PC-3 (cell line): ENCODE measurements at regions not wholly inside any gene's neighbourhood (a gene's known extent, or its start where the extent isn't known, plus 50 kb on each side); places are given as distances from the start of the nearest gene placed in this dataset.

Experiments used
- EZH2 ChIP-seq: fragments of 300-600 bp; sonication (generic); IDR thresholded peaks from one replicate; pipeline ENCODE4 v1.6.1; 2017; ENCODE audit warnings: antibody characterized with exemption, mild to moderate bottlenecking, low read length; ENCODE audit not compliant: unreplicated experiment
- TF ChIP-seq, protein P1 (sequence below): fragments of 300-600 bp; sonication (generic); conservative IDR thresholded peaks from 2 replicates; pipeline ENCODE4 v1.5.1; 2017; ENCODE audit warnings: antibody characterized with exemption, low read depth, mild to moderate bottlenecking, low read length

DNA sequence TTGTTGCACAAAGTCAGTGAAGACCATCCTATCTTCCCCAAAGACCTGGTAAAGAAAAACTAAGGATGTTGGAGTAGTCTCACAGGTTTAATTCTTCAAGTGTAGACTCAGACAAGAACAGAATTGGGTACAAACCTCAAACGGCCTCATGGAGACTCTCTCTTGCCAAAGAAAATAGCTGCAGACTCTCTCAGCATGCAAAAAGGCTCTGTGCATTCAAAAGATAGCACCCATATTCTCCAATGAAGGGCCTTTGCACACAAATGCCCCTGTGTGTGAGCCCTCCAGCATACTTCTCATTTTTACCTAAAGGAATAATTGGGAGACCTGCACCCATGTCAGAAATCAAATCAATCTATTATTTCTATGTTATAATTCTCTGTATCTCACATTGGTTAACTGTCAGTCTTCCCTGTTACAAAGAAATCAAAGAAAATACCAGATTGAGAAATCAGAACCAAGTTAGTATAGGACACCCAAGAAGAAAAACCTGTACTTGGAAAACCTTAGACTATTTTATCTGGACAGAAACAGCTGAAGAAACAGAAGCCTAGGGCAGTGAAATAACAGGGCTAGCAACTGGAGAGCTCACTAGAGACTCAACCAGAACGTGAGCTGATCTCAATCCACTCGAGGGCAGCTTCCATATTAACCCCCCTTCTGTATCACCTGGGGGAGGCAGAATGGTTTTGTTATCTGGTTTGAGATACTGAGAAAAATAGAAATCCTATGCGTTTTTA lies 134.7 kb upstream of the DNAJC10 start:
- TF ChIP-seq, protein P1, sequence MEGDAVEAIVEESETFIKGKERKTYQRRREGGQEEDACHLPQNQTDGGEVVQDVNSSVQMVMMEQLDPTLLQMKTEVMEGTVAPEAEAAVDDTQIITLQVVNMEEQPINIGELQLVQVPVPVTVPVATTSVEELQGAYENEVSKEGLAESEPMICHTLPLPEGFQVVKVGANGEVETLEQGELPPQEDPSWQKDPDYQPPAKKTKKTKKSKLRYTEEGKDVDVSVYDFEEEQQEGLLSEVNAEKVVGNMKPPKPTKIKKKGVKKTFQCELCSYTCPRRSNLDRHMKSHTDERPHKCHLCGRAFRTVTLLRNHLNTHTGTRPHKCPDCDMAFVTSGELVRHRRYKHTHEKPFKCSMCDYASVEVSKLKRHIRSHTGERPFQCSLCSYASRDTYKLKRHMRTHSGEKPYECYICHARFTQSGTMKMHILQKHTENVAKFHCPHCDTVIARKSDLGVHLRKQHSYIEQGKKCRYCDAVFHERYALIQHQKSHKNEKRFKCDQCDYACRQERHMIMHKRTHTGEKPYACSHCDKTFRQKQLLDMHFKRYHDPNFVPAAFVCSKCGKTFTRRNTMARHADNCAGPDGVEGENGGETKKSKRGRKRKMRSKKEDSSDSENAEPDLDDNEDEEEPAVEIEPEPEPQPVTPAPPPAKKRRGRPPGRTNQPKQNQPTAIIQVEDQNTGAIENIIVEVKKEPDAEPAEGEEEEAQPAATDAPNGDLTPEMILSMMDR, result no peak
- no peak for TF ChIP-seq EZH2
